GM12875 (cell line): ENCODE measurements at regions not wholly inside any gene's neighbourhood (a gene's known extent, or its start where the extent isn't known, plus 50 kb on each side); places are given as distances from the start of the nearest gene placed in this dataset.

Experiments
- H3K4me3 ChIP-seq: one replicate; pipeline ENCODE4 v1.5.1; 2011; ENCODE audit warnings: low read depth, low read length, control low read depth
- TF ChIP-seq, protein P1 (sequence below): IDR thresholded peaks from 2 replicates; pipeline ENCODE4 v1.5.1; 2011; ENCODE audit warnings: low read depth, mild to moderate bottlenecking, control low read depth, inconsistent platforms, low read length, moderate library complexity, borderline replicate concordance; ENCODE audit not compliant: insufficient read depth

DNA sequence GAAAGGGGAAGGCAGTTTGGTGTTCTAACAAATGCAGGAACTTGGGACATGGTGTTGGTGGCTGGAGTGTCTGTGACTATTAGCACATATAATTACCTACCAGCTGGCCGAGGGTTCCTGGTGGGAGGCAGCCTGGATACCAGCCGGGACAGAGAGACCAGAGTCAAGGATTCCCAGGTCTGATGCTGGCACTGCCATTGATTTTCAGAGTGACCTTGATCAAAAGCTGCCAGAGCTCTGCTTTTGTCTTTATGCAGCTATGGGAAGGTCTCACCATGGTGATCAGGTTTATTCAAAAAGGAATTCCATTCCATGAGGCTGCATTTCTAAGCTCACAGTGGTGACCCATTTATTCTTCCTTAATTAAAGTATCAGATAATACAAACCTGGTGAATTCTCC, 101.0 kb upstream of the PWP1 start:
- no peak overlapping the region for H3K4me3 ChIP-seq
- TF ChIP-seq, protein P1, sequence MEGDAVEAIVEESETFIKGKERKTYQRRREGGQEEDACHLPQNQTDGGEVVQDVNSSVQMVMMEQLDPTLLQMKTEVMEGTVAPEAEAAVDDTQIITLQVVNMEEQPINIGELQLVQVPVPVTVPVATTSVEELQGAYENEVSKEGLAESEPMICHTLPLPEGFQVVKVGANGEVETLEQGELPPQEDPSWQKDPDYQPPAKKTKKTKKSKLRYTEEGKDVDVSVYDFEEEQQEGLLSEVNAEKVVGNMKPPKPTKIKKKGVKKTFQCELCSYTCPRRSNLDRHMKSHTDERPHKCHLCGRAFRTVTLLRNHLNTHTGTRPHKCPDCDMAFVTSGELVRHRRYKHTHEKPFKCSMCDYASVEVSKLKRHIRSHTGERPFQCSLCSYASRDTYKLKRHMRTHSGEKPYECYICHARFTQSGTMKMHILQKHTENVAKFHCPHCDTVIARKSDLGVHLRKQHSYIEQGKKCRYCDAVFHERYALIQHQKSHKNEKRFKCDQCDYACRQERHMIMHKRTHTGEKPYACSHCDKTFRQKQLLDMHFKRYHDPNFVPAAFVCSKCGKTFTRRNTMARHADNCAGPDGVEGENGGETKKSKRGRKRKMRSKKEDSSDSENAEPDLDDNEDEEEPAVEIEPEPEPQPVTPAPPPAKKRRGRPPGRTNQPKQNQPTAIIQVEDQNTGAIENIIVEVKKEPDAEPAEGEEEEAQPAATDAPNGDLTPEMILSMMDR = no peak

DNA sequence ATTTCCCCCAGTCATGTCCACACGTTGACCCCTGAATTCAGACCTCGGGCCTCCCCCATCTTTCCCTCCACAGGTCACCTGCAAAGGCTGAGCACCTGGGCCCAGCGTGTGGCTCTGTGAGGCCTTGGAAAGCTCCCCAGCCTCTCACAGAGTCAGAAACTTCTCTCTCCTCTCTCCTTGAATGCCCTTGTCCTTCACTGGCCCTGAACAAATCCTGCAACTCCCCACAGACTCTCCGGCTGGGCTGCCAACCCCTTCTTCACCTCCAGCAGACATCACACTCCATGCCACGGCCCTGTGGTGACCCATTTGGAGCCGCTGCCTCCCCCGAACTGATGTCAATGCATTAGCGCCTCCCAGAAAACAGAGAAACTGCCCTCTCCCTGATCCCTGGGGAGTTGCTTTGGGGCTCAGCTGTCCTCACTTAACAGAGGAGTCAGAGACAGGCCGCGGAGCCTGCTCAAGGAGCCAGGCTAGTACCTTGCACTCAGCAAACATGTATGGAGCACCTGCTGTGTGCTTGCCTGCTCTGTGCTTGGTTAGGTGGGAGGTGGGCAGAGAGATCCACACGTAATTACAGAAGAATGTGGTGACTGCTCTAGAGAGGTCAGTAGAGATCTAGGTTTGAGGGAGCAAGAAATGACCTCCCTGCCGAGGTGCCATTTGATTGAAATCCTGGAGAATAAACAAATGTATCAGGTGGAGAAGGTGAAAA, 99.2 kb upstream of the PWP1 start:
- TF ChIP-seq, protein P1 = no peak
- no peak overlapping the region for H3K4me3 ChIP-seq

DNA sequence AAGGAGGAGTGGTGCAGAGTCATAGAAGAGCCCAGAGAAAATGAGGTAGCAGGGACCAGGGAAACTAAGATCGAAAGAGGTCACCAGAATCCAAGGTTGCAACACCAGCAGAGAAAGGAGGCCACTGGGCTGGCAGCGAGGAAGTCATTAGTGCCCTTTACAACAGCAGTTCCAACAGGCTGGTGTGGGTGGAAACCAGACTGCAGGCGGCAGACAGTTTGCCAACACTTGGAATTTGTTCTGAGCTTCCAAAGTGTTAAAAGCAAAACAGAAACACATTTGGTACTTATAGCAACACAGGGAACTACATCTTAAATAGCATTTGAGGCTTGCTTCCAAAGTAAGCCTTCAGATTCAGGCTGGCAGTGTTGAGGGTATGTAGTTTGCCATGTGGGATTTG, 95.2 kb upstream of the PWP1 start:
- H3K4me3 ChIP-seq = no peak overlapping the region
- TF ChIP-seq, protein P1 = no peak

DNA sequence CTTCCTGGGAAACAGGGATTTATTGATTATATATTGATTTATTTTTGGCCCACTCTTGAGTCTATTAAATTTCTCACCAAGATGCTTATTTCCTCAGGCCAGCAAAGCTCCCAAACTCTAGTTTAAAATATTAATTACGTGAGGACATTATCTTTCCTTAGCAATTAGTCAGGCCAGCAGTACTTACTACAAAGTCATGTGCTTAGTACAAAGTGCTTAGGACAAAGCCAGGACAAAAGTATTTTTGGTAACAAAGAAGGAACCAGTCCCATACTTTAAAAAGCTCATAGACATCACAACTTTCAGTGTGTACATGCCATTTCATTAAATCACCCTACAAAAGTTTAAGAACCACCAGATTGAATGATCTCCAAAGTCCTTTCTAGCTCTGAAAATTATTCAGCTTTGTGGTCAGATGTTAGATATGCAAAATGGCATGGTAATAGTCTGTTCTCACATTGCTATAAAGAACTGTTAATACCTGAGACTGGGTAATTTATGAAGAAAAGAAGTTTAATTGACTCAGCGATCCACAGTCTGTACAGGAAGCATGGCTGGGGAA, 94.7 kb upstream of the PWP1 start:
- H3K4me3 ChIP-seq = no peak overlapping the region
- TF ChIP-seq, protein P1 = no peak

DNA sequence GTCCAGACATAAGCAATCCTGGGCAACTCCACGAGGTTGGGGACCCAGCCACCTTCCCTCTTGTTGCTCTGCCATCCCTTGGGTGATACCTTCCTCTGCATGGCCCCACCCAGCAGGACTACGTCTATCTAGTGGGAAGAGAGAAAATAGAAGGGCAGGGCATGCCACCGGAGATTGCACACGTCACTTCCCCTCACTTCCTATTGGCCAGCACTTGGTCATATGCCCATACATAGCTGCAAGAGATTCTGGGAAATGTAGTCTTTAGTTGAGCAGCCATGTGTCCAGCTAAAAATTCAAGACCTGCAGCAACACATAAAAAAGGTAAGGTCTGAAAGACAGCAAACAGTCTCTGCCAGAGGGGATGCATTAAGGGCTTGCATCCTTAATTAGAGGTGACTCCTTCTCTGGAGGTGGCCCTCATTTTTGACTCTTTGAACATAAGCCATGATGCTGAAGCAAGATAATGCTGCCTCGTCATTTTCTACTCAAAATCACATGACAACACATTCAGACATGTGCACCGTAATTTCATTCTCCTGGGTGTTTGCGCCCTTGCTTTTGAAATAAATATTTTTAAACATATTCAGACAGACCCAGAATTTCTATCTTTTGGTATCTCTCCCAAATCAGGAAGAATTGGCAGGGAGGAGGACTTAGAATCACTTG, 91.8 kb upstream of the PWP1 start:
- TF ChIP-seq, protein P1 = no peak
- H3K4me3 ChIP-seq = no peak overlapping the region

DNA sequence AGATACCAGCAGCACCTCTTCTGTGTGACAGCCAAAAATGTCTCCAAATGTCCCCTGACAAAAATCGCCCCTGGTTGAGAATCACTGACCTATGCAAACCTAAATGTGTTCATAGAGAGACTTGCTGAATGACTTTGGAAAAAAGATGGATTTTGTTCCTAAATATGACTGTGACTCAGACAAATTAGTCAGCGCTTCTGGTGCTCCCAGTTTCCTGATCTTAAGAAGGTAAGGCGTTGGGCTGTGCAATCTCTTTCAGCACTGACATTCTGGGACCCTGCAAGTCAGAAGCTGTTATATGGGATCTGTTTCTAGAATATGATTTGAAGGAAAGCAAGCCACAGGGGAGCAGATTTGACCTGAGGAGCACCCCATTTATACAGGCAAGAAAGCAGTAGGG, 90.6 kb upstream of the PWP1 start:
- no peak overlapping the region for H3K4me3 ChIP-seq
- TF ChIP-seq, protein P1 = no peak
